C4-2B (cell line): ENCODE measurements at regions not wholly inside any gene's neighbourhood (a gene's known extent, or its start where the extent isn't known, plus 50 kb on each side); places are given as distances from the start of the nearest gene placed in this dataset.
"Not testable (repeated sequence)": the region's sequence is repeated elsewhere in the genome, so short reads cannot be mapped to it uniquely, and the experiment has no call there.

Experiments used
- H3K27ac ChIP-seq: fragments of 450-650 bp; 2 replicates; pipeline ENCODE4 v1.5.1; 2017
- ZFX ChIP-seq: fragments of 450-650 bp; IDR thresholded peaks from 2 replicates; pipeline ENCODE4 v1.6.1; 2017
- TF ChIP-seq, protein P1 (sequence below): fragments of 450-650 bp; conservative IDR thresholded peaks from 2 replicates; pipeline ENCODE4 v1.5.1; 2017; ENCODE audit warnings: mild to moderate bottlenecking

- TF ChIP-seq, protein P1, sequence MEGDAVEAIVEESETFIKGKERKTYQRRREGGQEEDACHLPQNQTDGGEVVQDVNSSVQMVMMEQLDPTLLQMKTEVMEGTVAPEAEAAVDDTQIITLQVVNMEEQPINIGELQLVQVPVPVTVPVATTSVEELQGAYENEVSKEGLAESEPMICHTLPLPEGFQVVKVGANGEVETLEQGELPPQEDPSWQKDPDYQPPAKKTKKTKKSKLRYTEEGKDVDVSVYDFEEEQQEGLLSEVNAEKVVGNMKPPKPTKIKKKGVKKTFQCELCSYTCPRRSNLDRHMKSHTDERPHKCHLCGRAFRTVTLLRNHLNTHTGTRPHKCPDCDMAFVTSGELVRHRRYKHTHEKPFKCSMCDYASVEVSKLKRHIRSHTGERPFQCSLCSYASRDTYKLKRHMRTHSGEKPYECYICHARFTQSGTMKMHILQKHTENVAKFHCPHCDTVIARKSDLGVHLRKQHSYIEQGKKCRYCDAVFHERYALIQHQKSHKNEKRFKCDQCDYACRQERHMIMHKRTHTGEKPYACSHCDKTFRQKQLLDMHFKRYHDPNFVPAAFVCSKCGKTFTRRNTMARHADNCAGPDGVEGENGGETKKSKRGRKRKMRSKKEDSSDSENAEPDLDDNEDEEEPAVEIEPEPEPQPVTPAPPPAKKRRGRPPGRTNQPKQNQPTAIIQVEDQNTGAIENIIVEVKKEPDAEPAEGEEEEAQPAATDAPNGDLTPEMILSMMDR, result peak; percentile 47
- no peak for TF ChIP-seq ZFX
- peak overlapping the region; percentile 69; the same call in 1 of the 2 replicates for H3K27ac ChIP-seq
These were observed 183.4 kb downstream of the KIT start for GRCh38 chr4:54840992-54841768.

DNA sequence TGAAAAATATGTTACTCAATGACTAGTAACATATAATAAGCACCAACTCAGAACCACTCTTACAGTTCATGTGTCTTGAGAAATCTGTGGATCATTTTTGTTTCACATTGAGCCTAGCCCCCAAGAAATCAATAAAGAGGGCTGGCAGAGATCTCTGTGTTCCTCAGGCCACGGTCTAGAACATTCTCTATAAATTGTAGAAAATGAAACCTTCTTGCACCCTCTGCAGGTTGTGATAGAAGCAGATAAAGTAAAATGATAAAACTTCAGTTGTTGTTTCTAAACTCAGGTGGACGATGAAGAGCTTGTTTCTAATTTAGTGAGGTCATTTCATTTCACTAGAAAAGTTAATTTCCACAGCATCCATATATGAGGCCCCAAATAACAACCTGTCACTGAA, 182.7 kb downstream of the KIT start:
- TF ChIP-seq, protein P1, result no peak
- TF ChIP-seq ZFX, result no peak
- peak overlapping the region; percentile 69; the same call in 1 of the 2 replicates for H3K27ac ChIP-seq

DNA sequence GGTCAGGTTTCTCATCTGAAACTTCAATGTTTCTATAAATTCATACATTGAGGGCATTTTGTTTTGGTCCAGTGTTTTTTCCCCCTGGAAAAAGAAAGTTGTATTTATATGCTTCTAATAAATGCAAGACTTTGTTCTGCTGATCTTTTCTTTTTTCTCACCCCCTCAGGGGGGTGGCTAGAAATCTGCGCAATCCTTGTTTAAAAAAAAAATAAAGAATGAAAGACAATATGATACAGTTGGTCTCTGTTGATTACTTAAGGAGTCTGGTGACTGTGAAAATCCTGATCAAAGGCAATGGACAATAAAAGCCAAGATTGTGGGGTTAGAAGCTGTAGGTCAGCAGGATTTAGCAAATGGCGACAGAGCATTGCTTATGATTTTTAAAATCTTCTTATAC, 180.5 kb downstream of the KIT start:
- H3K27ac ChIP-seq, result no peak overlapping the region
- TF ChIP-seq, protein P1, result no peak
- TF ChIP-seq ZFX, result no peak

DNA sequence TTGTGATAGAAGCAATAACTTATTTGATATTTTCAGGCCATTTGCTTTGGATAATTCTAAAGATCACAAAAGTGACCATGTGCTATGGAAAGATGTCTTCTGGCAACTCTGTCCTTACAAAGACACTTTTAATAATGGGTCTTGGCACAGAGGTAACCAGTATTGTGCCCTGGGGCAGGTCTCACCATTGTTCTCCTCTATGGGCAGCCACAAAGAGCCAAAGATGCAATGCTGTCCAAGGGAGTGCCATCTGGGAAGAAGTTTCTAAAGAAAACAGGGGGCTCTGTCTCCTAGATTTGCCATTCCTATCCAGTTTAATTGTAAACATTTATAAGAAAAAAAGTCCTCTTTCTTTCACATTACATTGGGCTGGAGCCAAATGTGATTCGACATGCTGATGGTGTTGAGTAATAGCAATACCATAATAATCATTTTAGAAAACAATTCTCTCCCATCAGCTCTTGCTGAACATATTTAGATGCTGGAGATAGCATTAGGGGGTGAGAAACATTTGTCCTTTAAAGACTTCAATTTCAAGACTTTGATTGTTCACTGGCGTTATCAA, 179.9 kb downstream of the KIT start:
- no peak for TF ChIP-seq ZFX
- TF ChIP-seq, protein P1, result no peak
- H3K27ac ChIP-seq, result no peak overlapping the region

GRCh38 chr4:54828361-54828760, 170.6 kb downstream of the KIT start:
- not testable (repeated sequence) for H3K27ac ChIP-seq

DNA sequence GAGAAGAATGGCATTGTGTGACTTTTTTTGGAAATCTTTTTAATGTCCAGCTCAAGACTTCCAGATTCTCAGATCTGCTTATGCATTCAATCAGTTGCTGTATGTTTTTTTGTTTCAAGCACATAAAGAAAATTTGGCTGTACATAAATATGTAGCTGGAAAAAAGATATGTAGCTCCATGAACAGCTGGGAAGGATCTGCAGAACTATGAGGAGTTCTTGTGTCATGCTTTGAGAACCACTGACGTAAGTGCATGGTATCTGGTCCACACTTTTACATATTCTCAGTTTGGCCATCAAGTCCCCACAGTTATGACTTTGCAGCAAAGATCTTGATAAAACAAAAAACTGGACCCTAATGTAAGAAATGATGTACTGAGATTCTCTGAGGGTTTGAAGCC, 165.9 kb downstream of the KIT start:
- H3K27ac ChIP-seq, result no peak overlapping the region
- TF ChIP-seq ZFX, result no peak
- TF ChIP-seq, protein P1, result no peak

- no peak overlapping the region for H3K27ac ChIP-seq
- TF ChIP-seq ZFX, result no peak
- TF ChIP-seq, protein P1, result no peak
These were observed 161.3 kb downstream of the KIT start for GRCh38 chr4:54819034-54819433.

DNA sequence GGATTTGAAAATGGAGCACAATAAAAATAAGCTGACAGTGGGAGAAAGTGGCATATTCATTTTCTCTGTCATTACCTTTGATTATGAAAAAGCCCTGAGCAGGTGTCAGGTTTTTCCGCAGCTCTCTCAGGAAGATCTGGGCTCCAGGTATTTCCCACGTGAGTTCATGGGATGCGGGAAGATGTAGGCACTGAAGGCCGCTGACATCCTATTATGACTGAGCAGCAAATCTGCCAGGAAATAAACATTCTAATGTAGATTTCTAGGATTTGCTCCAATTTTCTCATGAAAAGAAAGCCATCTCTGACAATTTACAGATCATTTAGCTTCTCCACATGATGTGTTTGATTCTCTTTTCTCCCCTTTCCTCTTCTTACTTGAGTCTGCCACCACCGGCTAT, 160.7 kb downstream of the KIT start:
- H3K27ac ChIP-seq, result no peak overlapping the region
- TF ChIP-seq ZFX, result no peak
